HEK293T (cell line): ENCODE measurements at regions not wholly inside any gene's neighbourhood (a gene's known extent, or its start where the extent isn't known, plus 50 kb on each side); places are given as distances from the start of the nearest gene placed in this dataset.

Source experiments
- CTCF ChIA-PET: fragments of 350-600 bp; formaldehyde crosslinking; extraction: SDS; loops from one replicate; lab custom pipeline; 2021; ENCODE audit warnings: antibody characterized with exemption, inconsistent platforms; lab: Yijun Ruan, JAX
- POLR2A ChIA-PET: fragments of 350-600 bp; formaldehyde crosslinking; extraction: SDS; loops from one replicate; lab custom pipeline; 2020; ENCODE audit warnings: antibody characterized with exemption, inconsistent platforms; lab: Yijun Ruan, JAX
- DNase-seq: peaks from one replicate; pipeline ENCODE4 v3.0.0; 2012; ENCODE audit warnings: mixed read lengths; ENCODE audit errors: extremely low spot score
- ARNT ChIP-seq: fragments of 450-650 bp; IDR thresholded peaks from 2 replicates; pipeline ENCODE4 v1.6.1; 2017; ENCODE audit warnings: mild to moderate bottlenecking
- BHLHE40 ChIP-seq: fragments of 450-650 bp; IDR thresholded peaks from 2 replicates; pipeline ENCODE4 v1.6.1; 2016; ENCODE audit warnings: mild to moderate bottlenecking, moderate library complexity, borderline replicate concordance
- CTBP1 ChIP-seq: fragments of 450-650 bp; IDR thresholded peaks from 2 replicates; pipeline ENCODE4 v1.6.1; 2016; ENCODE audit warnings: borderline replicate concordance
- ELF4 ChIP-seq: fragments of 450-650 bp; IDR thresholded peaks from 2 replicates; pipeline ENCODE4 v1.6.1; 2017; ENCODE audit warnings: antibody characterized with exemption
- FOXA1 ChIP-seq: fragments of 450-650 bp; IDR thresholded peaks from 2 replicates; pipeline ENCODE4 v1.6.1; 2016; ENCODE audit warnings: mild to moderate bottlenecking
- FOXK2 ChIP-seq: fragments of 450-650 bp; IDR thresholded peaks from 2 replicates; pipeline ENCODE4 v1.6.1; 2016; ENCODE audit warnings: mild to moderate bottlenecking
- FOXM1 ChIP-seq: fragments of 450-650 bp; IDR thresholded peaks from 2 replicates; pipeline ENCODE4 v1.6.1; 2017; ENCODE audit warnings: mild to moderate bottlenecking, borderline replicate concordance
- HDGF ChIP-seq: fragments of 450-650 bp; IDR thresholded peaks from 2 replicates; pipeline ENCODE4 v1.6.1; 2017; ENCODE audit warnings: antibody characterized with exemption, borderline replicate concordance
- L3MBTL2 ChIP-seq: fragments of 450-650 bp; conservative IDR thresholded peaks from 2 replicates; pipeline ENCODE4 v1.6.1; 2016; ENCODE audit warnings: mild to moderate bottlenecking
- LEF1 ChIP-seq: fragments of 450-650 bp; IDR thresholded peaks from 2 replicates; pipeline ENCODE4 v1.6.1; 2017; ENCODE audit warnings: mild to moderate bottlenecking, borderline replicate concordance
- NFRKB ChIP-seq: fragments of 450-650 bp; IDR thresholded peaks from 2 replicates; pipeline ENCODE4 v1.6.1; 2016; ENCODE audit warnings: mild to moderate bottlenecking, moderate library complexity
- SP1 ChIP-seq: fragments of 450-650 bp; IDR thresholded peaks from 2 replicates; pipeline ENCODE4 v1.6.1; 2017
- SUZ12 ChIP-seq: fragments of 450-650 bp; IDR thresholded peaks from 2 replicates; pipeline ENCODE4 v1.6.1; 2016; ENCODE audit warnings: mild to moderate bottlenecking
- TARDBP ChIP-seq: fragments of 450-650 bp; IDR thresholded peaks from 2 replicates; pipeline ENCODE4 v1.6.1; 2016
- ZNF384 ChIP-seq: fragments of 450-650 bp; IDR thresholded peaks from 2 replicates; pipeline ENCODE4 v1.6.1; 2016
- TF ChIP-seq, protein P1 (sequence below): fragments of 450-650 bp; IDR thresholded peaks from 2 replicates; pipeline ENCODE4 v1.6.1; 2016

DNA sequence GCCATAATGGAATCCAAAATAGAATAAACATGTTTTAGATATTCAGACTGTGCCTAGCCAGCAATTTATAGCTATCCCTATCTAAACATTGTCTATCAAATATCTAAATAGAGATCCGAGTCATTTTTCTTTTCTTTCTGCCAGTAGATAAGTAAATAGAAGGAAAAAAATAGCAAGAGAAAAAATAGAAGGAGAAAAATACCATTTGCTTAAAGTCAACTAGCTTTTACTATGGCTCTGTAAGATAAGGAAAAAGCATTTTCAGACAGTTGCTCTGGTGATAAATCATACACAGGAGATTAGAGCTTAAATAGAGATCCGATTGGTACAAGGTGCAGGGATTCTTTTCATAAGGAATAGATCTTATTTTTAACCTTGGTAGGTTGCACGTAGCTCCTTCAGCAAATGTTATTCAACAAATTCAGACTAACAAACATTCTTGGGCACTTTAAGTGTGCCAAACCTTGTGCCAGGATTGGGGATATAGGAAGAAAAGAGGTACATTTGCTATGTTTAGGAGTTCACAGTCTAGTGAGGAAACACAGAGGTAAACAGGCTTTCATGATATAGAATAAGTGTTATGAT, 70.1 kb upstream of the CCDC190 start:
- CTCF ChIA-PET: no interaction called here
- TF ChIP-seq SP1 (no peak), FOXK2 (no peak), LEF1 (no peak), HDGF (no peak), SUZ12 (no peak), L3MBTL2 (no peak), ELF4 (no peak), ZNF384 (no peak), FOXM1 (no peak), CTBP1 (no peak), TARDBP (no peak)
- TF ChIP-seq, protein P1, sequence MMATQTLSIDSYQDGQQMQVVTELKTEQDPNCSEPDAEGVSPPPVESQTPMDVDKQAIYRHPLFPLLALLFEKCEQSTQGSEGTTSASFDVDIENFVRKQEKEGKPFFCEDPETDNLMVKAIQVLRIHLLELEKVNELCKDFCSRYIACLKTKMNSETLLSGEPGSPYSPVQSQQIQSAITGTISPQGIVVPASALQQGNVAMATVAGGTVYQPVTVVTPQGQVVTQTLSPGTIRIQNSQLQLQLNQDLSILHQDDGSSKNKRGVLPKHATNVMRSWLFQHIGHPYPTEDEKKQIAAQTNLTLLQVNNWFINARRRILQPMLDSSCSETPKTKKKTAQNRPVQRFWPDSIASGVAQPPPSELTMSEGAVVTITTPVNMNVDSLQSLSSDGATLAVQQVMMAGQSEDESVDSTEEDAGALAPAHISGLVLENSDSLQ: no peak
- no peak for DNase-seq
- POLR2A ChIA-PET: no interaction called here

DNA sequence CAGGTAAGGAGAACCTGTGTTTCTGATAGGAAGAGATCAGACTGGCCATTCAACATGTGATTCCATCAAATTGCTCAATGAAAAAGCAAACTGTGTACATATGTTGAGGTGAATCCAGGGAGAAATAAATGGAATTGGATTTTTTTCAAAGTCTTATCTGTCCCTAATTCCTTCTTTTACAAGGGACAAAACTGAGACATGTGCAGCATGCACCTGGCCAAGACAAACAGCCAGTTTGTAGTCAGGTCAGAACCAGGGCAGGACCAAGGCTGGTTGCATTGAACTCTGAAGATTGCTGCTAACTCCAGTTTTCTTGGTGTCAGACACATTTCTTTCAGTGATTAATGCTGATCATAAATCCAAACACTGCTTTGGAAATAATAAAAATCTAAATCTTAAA, 69.6 kb upstream of the CCDC190 start:
- no peak for DNase-seq
- ChIA-PET POLR2A (no interaction called here), CTCF (no interaction called here)
- TF ChIP-seq SUZ12 (no peak), LEF1 (no peak), SP1 (no peak), ZNF384 (no peak), FOXM1 (no peak), TARDBP (no peak), ELF4 (no peak), ARNT (no peak), CTBP1 (no peak), FOXK2 (no peak), NFRKB (no peak)
- TF ChIP-seq, protein P1: no peak

DNA sequence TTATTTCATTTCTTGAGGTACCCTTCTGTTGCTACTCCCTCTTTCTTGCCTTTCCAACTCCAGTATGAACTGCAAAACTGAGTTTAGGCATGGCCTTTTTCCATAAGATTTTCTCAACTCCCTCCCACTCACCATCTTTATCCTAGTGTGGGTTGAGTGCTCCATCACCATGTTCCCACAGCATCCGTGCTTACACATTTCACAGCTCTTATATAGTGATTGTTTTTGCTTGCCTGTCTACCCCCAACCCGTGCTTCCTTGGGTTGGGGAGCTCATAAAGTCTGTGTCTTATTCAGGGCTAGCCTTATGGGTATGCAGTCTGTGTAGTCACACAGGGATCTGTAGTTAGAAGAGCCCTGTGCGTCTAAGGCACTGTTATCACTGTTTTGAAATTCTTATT, 68.2 kb upstream of the CCDC190 start:
- ChIA-PET CTCF (no interaction called here), POLR2A (no interaction called here)
- no peak for DNase-seq
- TF ChIP-seq ZNF384 (no peak), FOXA1 (no peak), BHLHE40 (no peak), HDGF (no peak), ARNT (no peak), SP1 (no peak), FOXM1 (no peak), ELF4 (no peak), CTBP1 (no peak), L3MBTL2 (no peak), TARDBP (no peak)
- TF ChIP-seq, protein P1: no peak

DNA sequence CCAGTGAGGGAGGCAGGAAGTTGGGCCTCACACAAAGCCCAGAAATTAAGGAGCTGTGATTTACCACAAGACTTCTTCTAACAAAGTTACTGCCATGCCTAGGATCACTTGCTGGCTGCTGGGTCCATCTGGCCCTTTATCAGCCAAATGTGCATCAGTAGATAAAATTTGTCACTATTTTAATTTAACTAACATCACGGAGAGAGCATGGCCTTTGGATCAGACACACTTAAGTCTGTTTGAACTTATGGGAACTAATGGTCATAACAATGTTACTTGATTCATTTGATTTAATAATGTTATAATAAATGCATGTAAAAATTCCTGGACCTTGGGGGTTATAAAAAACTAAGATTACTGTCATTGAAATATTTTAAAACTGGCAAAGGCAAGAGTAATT, 67.2 kb upstream of the CCDC190 start:
- TF ChIP-seq FOXA1 (no peak), FOXM1 (no peak), FOXK2 (no peak), SUZ12 (no peak), HDGF (no peak), ARNT (no peak), L3MBTL2 (no peak), NFRKB (no peak), ELF4 (no peak), ZNF384 (no peak), SP1 (no peak), TARDBP (no peak), CTBP1 (no peak), LEF1 (no peak), BHLHE40 (no peak)
- TF ChIP-seq, protein P1: no peak
- POLR2A ChIA-PET: no interaction called here
- DNase-seq: no peak
- CTCF ChIA-PET: no interaction called here

DNA sequence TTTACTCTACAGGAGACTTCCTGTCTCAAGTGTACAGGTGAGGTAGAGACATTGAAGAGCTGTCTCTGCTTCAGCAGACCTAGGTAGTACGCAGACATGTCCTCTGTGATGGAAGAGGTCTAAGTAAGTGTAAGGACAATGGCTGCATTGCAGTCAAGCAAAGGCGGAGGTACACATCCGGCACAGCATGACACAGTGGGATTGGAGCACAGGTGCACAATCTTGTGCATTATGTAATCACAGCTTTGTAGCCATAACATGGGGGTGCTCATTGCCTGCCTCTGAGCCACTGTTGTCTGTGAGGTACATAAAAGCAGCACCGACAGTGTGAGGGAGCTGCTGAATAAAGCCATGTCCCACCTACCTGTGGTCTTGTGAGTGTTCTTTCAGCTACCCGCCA, 66.4 kb upstream of the CCDC190 start:
- DNase-seq: no peak
- POLR2A ChIA-PET: interaction anchor here (0.5 kb wide), 1 partner anchor 9 kb away, joined by 3 read pairs; no protein-coding TSS in a partner anchor
- CTCF ChIA-PET: no interaction called here
- TF ChIP-seq FOXK2 (no peak), LEF1 (no peak), FOXA1 (no peak), SP1 (no peak), CTBP1 (no peak), L3MBTL2 (no peak), BHLHE40 (no peak), TARDBP (no peak), ELF4 (no peak), SUZ12 (no peak), ARNT (no peak), ZNF384 (no peak), NFRKB (no peak), HDGF (no peak)
- TF ChIP-seq, protein P1: no peak
